IMR-90 (cell line): ENCODE measurements at regions not wholly inside any gene's neighbourhood (a gene's known extent, or its start where the extent isn't known, plus 50 kb on each side); places are given as distances from the start of the nearest gene placed in this dataset.

Experiments
- ATAC-seq: fragments of 200-7000 bp; cut with Tn5 transposase; 2 replicates; pipeline ENCODE4 v1.9.1; 2020; ENCODE audit warnings: low read depth, mild to moderate bottlenecking, moderate library complexity
- BruUV-seq: library from RNA; stranded (reverse); fragments of 400-500 nt; replicated peaks from 2 replicates; lab custom pipeline; 2021; lab: Mats Ljungman, UMichigan
- CTCF ChIA-PET: fragments of 300-600 bp; formaldehyde crosslinking; extraction: SDS; loops from one replicate; lab custom pipeline; 2021; ENCODE audit warnings: antibody characterized with exemption; lab: Yijun Ruan, JAX
- POLR2A ChIA-PET: fragments of 300-600 bp; sonication (Branson Sonifier 250); formaldehyde crosslinking; loops from one replicate; lab custom pipeline; 2022; ENCODE audit warnings: antibody characterized with exemption; ENCODE audit not compliant: unreplicated experiment; lab: Charles Lee
- DNase-seq: peaks from one replicate; pipeline ENCODE4 v3.0.0; 2013
- H2AFZ ChIP-seq: replicated peaks from 2 replicates; pipeline ENCODE3; 2013; ENCODE audit warnings: low read length, mild to moderate bottlenecking; ENCODE audit not compliant: poor library complexity
- H2AK5ac ChIP-seq: 2 replicates; pipeline ENCODE4 v1.6.1; 2013; ENCODE audit warnings: low read depth, low read length, inconsistent platforms
- H2AK9ac ChIP-seq: replicated peaks from 2 replicates; pipeline ENCODE3; 2013; ENCODE audit warnings: mild to moderate bottlenecking, low read depth, low read length, moderate library complexity; ENCODE audit not compliant: poor library complexity
- H2BK120ac ChIP-seq: 2 replicates; pipeline ENCODE4 v1.6.1; 2013; ENCODE audit warnings: low read depth, low read length, inconsistent platforms
- H2BK15ac ChIP-seq: 3 replicates; pipeline ENCODE4 v1.6.1; 2013; ENCODE audit warnings: low read depth, low read length, inconsistent platforms
- H2BK20ac ChIP-seq: 2 replicates; pipeline ENCODE4 v1.6.1; 2013; ENCODE audit warnings: low read depth, mild to moderate bottlenecking, inconsistent platforms, low read length, moderate library complexity
- H2BK5ac ChIP-seq: 2 replicates; pipeline ENCODE4 v1.6.1; 2013; ENCODE audit warnings: mild to moderate bottlenecking, low read depth, low read length, inconsistent platforms; ENCODE audit not compliant: poor library complexity, severe bottlenecking
- H3K14ac ChIP-seq: replicated peaks from 2 replicates; pipeline ENCODE4 v1.6.1; 2013; ENCODE audit warnings: low read depth, low read length, inconsistent platforms
- H3K18ac ChIP-seq: 2 replicates; pipeline ENCODE4 v1.6.1; 2013; ENCODE audit warnings: low read depth, low read length, control low read depth
- H3K23ac ChIP-seq: 2 replicates; pipeline ENCODE4 v1.6.1; 2013; ENCODE audit warnings: low read depth, low read length, inconsistent platforms
- H3K27ac ChIP-seq: 2 replicates; pipeline ENCODE4 v1.5.1; 2013; ENCODE audit warnings: mild to moderate bottlenecking, control low read depth, low read length; ENCODE audit not compliant: insufficient read depth
- H3K27me3 ChIP-seq: 2 replicates; pipeline ENCODE4 v1.6.1; 2013; ENCODE audit warnings: low read length; ENCODE audit not compliant: control insufficient read depth, insufficient read depth
- H3K36me3 ChIP-seq: 2 replicates; pipeline ENCODE4 v1.6.1; 2013; ENCODE audit warnings: low read length, mixed read lengths; ENCODE audit not compliant: control insufficient read depth, insufficient read depth
- H3K4ac ChIP-seq: 2 replicates; pipeline ENCODE4 v1.6.1; 2013; ENCODE audit warnings: low read depth, low read length, inconsistent platforms
- H3K4me1 ChIP-seq: 2 replicates; pipeline ENCODE4 v1.6.1; 2013; ENCODE audit warnings: low read length, mixed read lengths; ENCODE audit not compliant: control insufficient read depth, insufficient read depth
- H3K4me2 ChIP-seq: 2 replicates; pipeline ENCODE4 v1.6.1; 2013; ENCODE audit warnings: low read depth, mild to moderate bottlenecking, control low read depth, low read length, moderate library complexity
- H3K4me3 ChIP-seq: 2 replicates; pipeline ENCODE4 v1.5.1; 2013; ENCODE audit warnings: low read depth, mild to moderate bottlenecking, control low read depth, low read length, moderate library complexity; ENCODE audit not compliant: insufficient read depth
- H3K56ac ChIP-seq: 2 replicates; pipeline ENCODE4 v1.6.1; 2013; ENCODE audit warnings: low read length, inconsistent platforms; ENCODE audit not compliant: insufficient read depth; ENCODE audit errors: extremely low read depth
- H3K79me1 ChIP-seq, 2 experiments: 2 replicates each; pipeline ENCODE4 v1.6.1; 2013; ENCODE audit warnings: low read length in 2 of 2, inconsistent platforms in 1 of 2, low read depth in 1 of 2
- H3K9ac ChIP-seq: 2 replicates; pipeline ENCODE4 v1.6.1; 2013; ENCODE audit warnings: low read depth, low read length, control low read depth
- H3K9me1 ChIP-seq: 2 replicates; pipeline ENCODE4 v1.6.1; 2013; ENCODE audit warnings: low read length, inconsistent platforms; ENCODE audit not compliant: insufficient read depth
- H3K9me3 ChIP-seq: 2 replicates; pipeline ENCODE4 v1.6.1; 2013; ENCODE audit warnings: low read length; ENCODE audit not compliant: control insufficient read depth, insufficient read depth
- H4K20me1 ChIP-seq: 2 replicates; pipeline ENCODE4 v1.6.1; 2013; ENCODE audit warnings: low read length, inconsistent platforms; ENCODE audit not compliant: insufficient read depth
- H4K5ac ChIP-seq: 2 replicates; pipeline ENCODE4 v1.6.1; 2013; ENCODE audit warnings: mild to moderate bottlenecking, low read depth, low read length, control low read depth
- H4K8ac ChIP-seq, 2 experiments: 2 replicates each; pipeline ENCODE4 v1.6.1; 2013; ENCODE audit warnings: low read depth in 2 of 2, low read length in 2 of 2, control low read depth in 1 of 2, inconsistent platforms in 1 of 2
- H4K91ac ChIP-seq: 2 replicates; pipeline ENCODE4 v1.6.1; 2013; ENCODE audit warnings: low read depth, low read length, inconsistent platforms; ENCODE audit not compliant: insufficient read depth
- BHLHE40 ChIP-seq: fragments of 150-350 bp; IDR thresholded peaks from 2 replicates; pipeline ENCODE4 v1.6.1; 2016; ENCODE audit warnings: mild to moderate bottlenecking, low read depth, low read length
- FOS ChIP-seq: fragments of 150-350 bp; IDR thresholded peaks from 2 replicates; pipeline ENCODE4 v1.6.1; 2016; ENCODE audit warnings: low read depth, low read length
- MAFK ChIP-seq: IDR thresholded peaks from 2 replicates; pipeline ENCODE4 v1.6.1; 2012; ENCODE audit warnings: low read depth, low read length, improper control_type of control experiment
- MAZ ChIP-seq: IDR thresholded peaks from 2 replicates; pipeline ENCODE4 v1.6.1; 2012; ENCODE audit warnings: low read depth, mild to moderate bottlenecking, low read length, improper control_type of control experiment, moderate library complexity, borderline replicate concordance
- MXI1 ChIP-seq: IDR thresholded peaks from 2 replicates; pipeline ENCODE4 v1.6.1; 2012; ENCODE audit warnings: low read depth, mild to moderate bottlenecking, low read length, moderate library complexity, borderline replicate concordance
- RFX5 ChIP-seq: IDR thresholded peaks from 2 replicates; pipeline ENCODE4 v1.8.0; 2012; ENCODE audit warnings: low read depth, mild to moderate bottlenecking, low read length, moderate library complexity
- SMC3 ChIP-seq: fragments of 150-350 bp; IDR thresholded peaks from 2 replicates; pipeline ENCODE4 v1.6.1; 2016; ENCODE audit warnings: low read depth, mild to moderate bottlenecking, antibody characterized with exemption, low read length, moderate library complexity
- WGBS, 2 experiments: methylation state at CpG; one replicate each; pipeline versions ENCODE4 v1.1.5 to v1.1.7; 2013; ENCODE audit warnings: missing lambda C conversion rate in 2 of 2; ENCODE audit not compliant: insufficient read length in 1 of 2; ENCODE audit errors: extremely low coverage in 2 of 2; 5-methylcytosine and 5-hydroxymethylcytosine counted together
- dilution Hi-C: fragments of 300-500 bp; cut with HindIII; formaldehyde crosslinking; loops from one replicate; pipeline ENCODE4 v1.14.3; 2018; ENCODE audit warnings: low sequenced_read_pairs; ENCODE audit not compliant: unreplicated experiment
- in situ Hi-C: fragments of 300-500 bp; cut with MboI; formaldehyde crosslinking; loops from 3 replicates; pipeline ENCODE4 v1.14.3; 2019; ENCODE audit warnings: low sequenced_read_pairs, inconsistent platforms, mixed read lengths
- intact Hi-C: fragments of 100-400 bp; cut with micrococcal nuclease; formaldehyde crosslinking; loops from 2 replicates; pipeline ENCODE4 v1.10.0; 2022

DNA sequence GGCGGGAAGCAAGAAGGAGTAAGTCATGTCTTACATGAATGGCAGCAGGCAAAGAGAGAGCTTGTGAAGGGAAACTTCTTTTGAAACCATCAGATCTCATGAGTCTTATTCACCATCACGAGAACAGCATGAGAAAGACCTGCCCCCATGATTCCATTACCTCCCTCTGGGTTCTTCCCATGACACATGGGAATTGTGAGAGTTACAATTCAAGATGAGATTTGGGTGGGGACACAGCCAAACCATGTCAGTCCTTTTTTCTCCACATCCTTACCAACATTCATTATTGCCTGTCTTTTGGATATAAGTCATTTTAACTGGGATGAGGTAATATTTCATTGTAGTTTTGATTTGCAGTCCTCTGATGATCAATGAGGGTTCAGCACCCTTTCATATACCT is 81.0 kb downstream of the DIRAS3 start:
- no CpG with 5 or more reads among the region's 2 CpGs for WGBS, 2 experiments
- peak overlapping the region; percentile 40; the same call in 1 of the 2 replicates for H3K4ac ChIP-seq
- H2AK5ac ChIP-seq: peak overlapping the region; percentile 20; the same call in 1 of the 2 replicates
- H2AFZ ChIP-seq: no peak overlapping the region
- no peak overlapping the region; the same call in 1 of the 2 replicates for H3K23ac ChIP-seq
- H2BK20ac ChIP-seq: peak overlapping the region; percentile 80; the same call in 1 of the 2 replicates
- peak overlapping the region; percentile 62; the same call in 1 of the 2 replicates for H2BK120ac ChIP-seq
- DNase-seq (no peak), ATAC-seq (no peak)
- no TSS peak for BruUV-seq
- intact Hi-C loops (no loop called here), in situ Hi-C loops (no loop called here), dilution Hi-C loops (no loop called here)
- peak overlapping the region; percentile 25 to 77 for H4K8ac ChIP-seq
- no peak overlapping the region; the same call in 1 of the 2 replicates for H3K56ac ChIP-seq
- H3K79me1 ChIP-seq: no peaks in the 10 kb centered on the region
- H3K27me3 ChIP-seq: no peaks in the 10 kb centered on the region
- H3K4me3 ChIP-seq: no peak overlapping the region
- no peak overlapping the region for H2AK9ac ChIP-seq
- H4K20me1 ChIP-seq: no peaks in the 10 kb centered on the region
- H3K36me3 ChIP-seq: no peaks in the 10 kb centered on the region
- ChIA-PET POLR2A (no interaction called here), CTCF (interaction anchor here (0.9 kb wide), 1 partner anchor 9 kb away, joined by 3 read pairs; no protein-coding TSS in a partner anchor)
- no peak overlapping the region for H3K4me2 ChIP-seq
- H3K27ac ChIP-seq: no peak overlapping the region
- peaks cover 1% of the 10 kb centered on the region; the same call in 1 of the 2 replicates for H3K9me3 ChIP-seq
- H3K9me1 ChIP-seq: no peaks in the 10 kb centered on the region
- H3K14ac ChIP-seq: peak overlapping the region; percentile 41; the same call in 1 of the 2 replicates
- TF ChIP-seq SMC3: no peak
- TF ChIP-seq FOS: no peak
- TF ChIP-seq MAFK: no peak
- TF ChIP-seq BHLHE40: no peak
- no peak for TF ChIP-seq RFX5
- TF ChIP-seq MXI1: no peak
- TF ChIP-seq MAZ: no peak
- H4K5ac ChIP-seq: no peak overlapping the region
- H2BK5ac ChIP-seq: peak overlapping the region; percentile 8
- H3K9ac ChIP-seq: no peak overlapping the region
- no peaks in the 10 kb centered on the region for H3K4me1 ChIP-seq
- no peak overlapping the region for H4K91ac ChIP-seq
- peak overlapping the region; percentile 68; the same call in 1 of the 3 replicates for H2BK15ac ChIP-seq
- no peak overlapping the region for H3K18ac ChIP-seq
